ENCODE measurements at regions not wholly inside any gene's neighbourhood (a gene's known extent, or its start where the extent isn't known, plus 50 kb on each side); places are given as distances from the start of the nearest gene placed in this dataset.
A peak's percentile ranks its signal among the peaks of the same experiment; 100 is the strongest.

- in situ Hi-C loops (cut with MboI; ENCODE audit: low pct_unique_long_range_greater_than_20kb in 2 of 9, low sequenced_read_pairs in 9 of 9, unreplicated experiment in 9 of 9), result no loop called here
Measured at GRCh38 chr6:106918115-106918514, 56.4 kb downstream of the CD24 start.

GRCh38 chr6:106916891-106917290 is 57.6 kb downstream of the CD24 start:
- ATAC-seq (replicated peaks in 6 of 8), result no peak
- in situ Hi-C loops (cut with MboI; ENCODE audit: low pct_unique_long_range_greater_than_20kb in 2 of 9, low sequenced_read_pairs in 9 of 9, unreplicated experiment in 9 of 9), result no loop called here
- WGBS, 10 experiments, result 17 to 100% (median 61%) methylated on average over 1 to 2 of the region's 2 CpGs; no CpG with 5 or more reads in 2 of the 10 experiments

More at GRCh38 chr6:106918115-106918514, 56.4 kb downstream of the CD24 start:
- peaks cover 0 to 3% of the 10 kb centered on the region in 2 donors for H3K4me1 ChIP-seq (replicated peaks in 1 of 2)
- H3K27ac ChIP-seq, result no peak overlapping the region
- peak in 1 of 8 experiments; percentile 20 for ATAC-seq (replicated peaks in 6 of 8)
- no peak overlapping the region for H3K4me3 ChIP-seq
- WGBS, 10 experiments, result 4 to 88% (median 47%) methylated on average over 1 to 3 of the region's 3 CpGs; no CpG with 5 or more reads in 1 of the 10 experiments

DNA sequence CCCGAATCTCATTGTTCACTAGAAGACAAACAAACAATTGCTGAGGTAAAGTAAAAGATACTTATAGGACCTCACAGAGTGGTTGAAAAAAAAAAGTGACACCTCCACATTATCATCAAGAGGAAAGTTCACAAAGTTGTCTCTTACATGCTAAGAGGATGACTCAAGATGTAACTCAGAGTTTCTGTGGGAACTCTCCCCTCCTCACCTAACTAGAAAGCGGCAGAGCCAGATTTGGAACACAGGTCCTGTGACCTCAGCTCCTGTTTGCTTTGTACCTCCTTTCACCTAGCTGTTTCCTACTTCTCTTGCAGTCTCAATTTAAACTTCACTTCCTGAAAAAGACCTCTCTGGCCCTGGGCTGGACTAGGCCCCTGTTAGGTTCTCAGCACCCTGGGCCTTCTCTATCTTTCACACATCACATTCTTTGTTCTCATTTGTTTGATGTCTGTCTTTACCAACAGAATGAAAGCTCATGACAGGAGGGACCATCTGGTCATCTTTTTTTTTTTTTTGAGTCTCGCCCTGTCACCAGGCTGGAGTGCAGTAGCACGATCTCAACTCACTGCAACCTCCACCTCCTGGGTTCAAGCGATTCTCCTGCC is 60.8 kb downstream of the CD24 start:
- H3K4me1 ChIP-seq (replicated peaks in 1 of 2), result peaks cover 0 to 3% of the 10 kb centered on the region in 2 donors
- in situ Hi-C loops (cut with MboI; ENCODE audit: low pct_unique_long_range_greater_than_20kb in 2 of 9, low sequenced_read_pairs in 9 of 9, unreplicated experiment in 9 of 9), result no loop called here
- H3K4me3 ChIP-seq, result no peak overlapping the region
- 51 to 100% (median 83%) methylated on average over 1 to 4 of the region's 5 CpGs for WGBS, 10 experiments
- no peak for ATAC-seq (replicated peaks in 6 of 8)
- no peak overlapping the region for H3K27ac ChIP-seq

More at GRCh38 chr6:106916891-106917290, 57.6 kb downstream of the CD24 start:
- Histone ChIP-seq H3K4me1 (replicated peaks in 1 of 2) (peaks cover 0 to 3% of the 10 kb centered on the region in 2 donors), H3K4me3 (no peak overlapping the region), H3K27ac (no peak overlapping the region)

- no peak for ATAC-seq (replicated peaks in 6 of 8)
- H3K4me3 ChIP-seq, result no peak overlapping the region
- no peak overlapping the region for H3K27ac ChIP-seq
- in situ Hi-C loops (cut with MboI; ENCODE audit: low pct_unique_long_range_greater_than_20kb in 2 of 9, low sequenced_read_pairs in 9 of 9, unreplicated experiment in 9 of 9), result no loop called here
- H3K4me1 ChIP-seq (replicated peaks in 1 of 2), result peaks cover 3 to 4% of the 10 kb centered on the region in 2 donors
Measured at GRCh38 chr6:106913111-106913510, 61.4 kb downstream of the CD24 start.

DNA sequence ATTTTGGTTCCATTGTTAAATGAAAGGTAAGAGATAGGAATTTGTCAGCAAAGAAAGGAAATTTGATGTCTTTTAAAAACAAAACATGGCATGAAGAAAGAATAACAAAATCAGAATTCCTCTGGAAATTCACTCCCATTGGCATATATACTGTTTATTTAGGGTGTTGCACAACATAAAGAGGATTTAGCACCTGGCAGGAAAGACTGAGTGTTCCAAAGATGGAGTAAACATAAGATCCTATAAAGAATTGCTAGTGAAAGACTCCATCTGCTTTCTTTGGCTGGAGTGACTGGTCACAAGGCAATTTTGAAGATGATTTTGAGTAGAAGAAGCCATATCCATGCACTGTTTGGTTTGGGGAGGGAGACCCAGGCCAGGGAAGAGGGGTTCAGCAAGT is 62.4 kb downstream of the CD24 start:
- ATAC-seq (replicated peaks in 6 of 8), result no peak
- Histone ChIP-seq H3K4me3 (no peak overlapping the region), H3K27ac (no peak overlapping the region), H3K4me1 (replicated peaks in 1 of 2) (peaks cover 3 to 4% of the 10 kb centered on the region in 2 donors)
- in situ Hi-C loops (cut with MboI; ENCODE audit: low pct_unique_long_range_greater_than_20kb in 2 of 9, low sequenced_read_pairs in 9 of 9, unreplicated experiment in 9 of 9), result no loop called here

GRCh38 chr6:106910999-106911949 is 63.3 kb downstream of the CD24 start:
- Histone ChIP-seq H3K4me3 (no peak overlapping the region), H3K27ac (no peak overlapping the region), H3K4me1 (replicated peaks in 1 of 2) (peaks cover 3 to 4% of the 10 kb centered on the region in 2 donors)
- 10 to 93% (median 76%) methylated on average over 3 to 6 of the region's 7 CpGs; no CpG with 5 or more reads in 1 of the 10 experiments for WGBS, 10 experiments
- in situ Hi-C loops (cut with MboI; ENCODE audit: low pct_unique_long_range_greater_than_20kb in 2 of 9, low sequenced_read_pairs in 9 of 9, unreplicated experiment in 9 of 9), result no loop called here
- ATAC-seq (replicated peaks in 6 of 8), result peak in 4 of 8 experiments; percentile 21 to 90 (median 88)

- in situ Hi-C loops (cut with MboI; ENCODE audit: low pct_unique_long_range_greater_than_20kb in 2 of 9, low sequenced_read_pairs in 9 of 9, unreplicated experiment in 9 of 9), result no loop called here
- WGBS, 10 experiments, result 0 to 42% (median 0%) methylated on average over 1 to 2 of the region's 3 CpGs; no CpG with 5 or more reads in 3 of the 10 experiments
- Histone ChIP-seq H3K4me3 (no peak overlapping the region), H3K27ac (no peak overlapping the region), H3K4me1 (replicated peaks in 1 of 2) (peaks cover 3 to 4% of the 10 kb centered on the region in 2 donors)
- ATAC-seq (replicated peaks in 6 of 8), result peak; percentile 58 to 86 (median 70)
Measured at GRCh38 chr6:106908386-106908840, 66.1 kb downstream of the CD24 start.

DNA sequence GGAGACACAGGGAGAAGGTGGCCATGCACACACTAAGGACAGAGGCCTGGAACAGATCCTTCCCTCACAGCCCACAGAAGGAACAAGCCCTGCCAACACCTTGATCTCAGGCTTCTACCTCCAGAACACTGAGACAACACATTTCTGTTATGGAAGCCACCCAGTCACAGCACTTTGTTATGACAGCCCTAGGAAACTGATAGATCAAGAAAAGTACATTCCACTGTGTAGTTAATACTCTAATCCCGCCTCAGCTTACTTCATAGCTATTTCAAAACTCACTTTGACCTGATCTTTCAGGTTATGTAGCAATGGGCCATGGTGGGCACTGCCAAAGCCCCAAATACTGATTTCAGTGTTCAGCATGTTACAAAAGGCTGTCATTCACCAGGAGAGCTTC is 66.8 kb downstream of the CD24 start:
- Histone ChIP-seq H3K27ac (no peak overlapping the region), H3K4me3 (no peak overlapping the region), H3K4me1 (replicated peaks in 1 of 2) (peaks cover 3 to 4% of the 10 kb centered on the region in 2 donors)
- ATAC-seq (replicated peaks in 6 of 8), result no peak
- 33 to 100% (median 94%) methylated on average over 1 of the region's 1 CpG; no CpG with 5 or more reads in 6 of the 10 experiments for WGBS, 10 experiments
- in situ Hi-C loops (cut with MboI; ENCODE audit: low pct_unique_long_range_greater_than_20kb in 2 of 9, low sequenced_read_pairs in 9 of 9, unreplicated experiment in 9 of 9), result no loop called here

- no peak overlapping the region for H3K4me3 ChIP-seq
- in situ Hi-C loops (cut with MboI; ENCODE audit: low pct_unique_long_range_greater_than_20kb in 2 of 9, low sequenced_read_pairs in 9 of 9, unreplicated experiment in 9 of 9), result no loop called here
- no peak overlapping the region for H3K27ac ChIP-seq
- WGBS, 10 experiments, result 20 to 92% (median 59%) methylated on average over 1 to 5 of the region's 6 CpGs; no CpG with 5 or more reads in 1 of the 10 experiments
- peaks cover 3 to 4% of the 10 kb centered on the region in 2 donors for H3K4me1 ChIP-seq (replicated peaks in 1 of 2)
- peak in 2 of 8 experiments; percentile 14 to 40 for ATAC-seq (replicated peaks in 6 of 8)
Measured at GRCh38 chr6:106906232-106906631, 68.3 kb downstream of the CD24 start.

GRCh38 chr6:106903299-106903698 is 71.2 kb downstream of the CD24 start:
- peak in 4 of 8 experiments; percentile 48 to 55 (median 52) for ATAC-seq (replicated peaks in 6 of 8)
- Histone ChIP-seq H3K27ac (no peak overlapping the region), H3K4me1 (replicated peaks in 1 of 2) (peaks cover 0 to 2% of the 10 kb centered on the region in 2 donors), H3K4me3 (no peak overlapping the region)
- 0 to 75% (median 43%) methylated on average over 1 to 4 of the region's 4 CpGs for WGBS, 10 experiments
- in situ Hi-C loops (cut with MboI; ENCODE audit: low pct_unique_long_range_greater_than_20kb in 2 of 9, low sequenced_read_pairs in 9 of 9, unreplicated experiment in 9 of 9), result no loop called here

- H3K4me3 ChIP-seq, result no peak overlapping the region
- in situ Hi-C loops (cut with MboI; ENCODE audit: low pct_unique_long_range_greater_than_20kb in 2 of 9, low sequenced_read_pairs in 9 of 9, unreplicated experiment in 9 of 9), result no loop called here
- no peak for ATAC-seq (replicated peaks in 6 of 8)
- no peak overlapping the region for H3K27ac ChIP-seq
- H3K4me1 ChIP-seq (replicated peaks in 1 of 2), result no peaks in the 10 kb centered on the region
- 63 to 95% (median 85%) methylated on average over 2 to 3 of the region's 3 CpGs; no CpG with 5 or more reads in 4 of the 10 experiments for WGBS, 10 experiments
Measured at GRCh38 chr6:106901062-106901461, 73.5 kb downstream of the CD24 start.

- WGBS, 10 experiments, result 0 to 96% (median 51%) methylated on average over 1 to 4 of the region's 4 CpGs; no CpG with 5 or more reads in 2 of the 10 experiments
- ATAC-seq (replicated peaks in 6 of 8), result no peak
- in situ Hi-C loops (cut with MboI; ENCODE audit: low pct_unique_long_range_greater_than_20kb in 2 of 9, low sequenced_read_pairs in 9 of 9, unreplicated experiment in 9 of 9), result no loop called here
- H3K27ac ChIP-seq, result no peak overlapping the region
- H3K4me1 ChIP-seq (replicated peaks in 1 of 2), result no peaks in the 10 kb centered on the region
- no peak overlapping the region for H3K4me3 ChIP-seq
Measured at GRCh38 chr6:106899697-106900096, 74.8 kb downstream of the CD24 start.

GRCh38 chr6:106897580-106897979 is 76.9 kb downstream of the CD24 start:
- no peak overlapping the region for H3K4me3 ChIP-seq
- H3K27ac ChIP-seq, result no peak overlapping the region
- ATAC-seq (replicated peaks in 6 of 8), result no peak
- WGBS, 10 experiments, result 90 to 100% (median 90%) methylated on average over 2 to 5 of the region's 5 CpGs; no CpG with 5 or more reads in 4 of the 10 experiments
- no peaks in the 10 kb centered on the region for H3K4me1 ChIP-seq (replicated peaks in 1 of 2)
- in situ Hi-C loops (cut with MboI; ENCODE audit: low pct_unique_long_range_greater_than_20kb in 2 of 9, low sequenced_read_pairs in 9 of 9, unreplicated experiment in 9 of 9), result no loop called here
